Mesenchymal stem cell (in vitro differentiated cells and primary cell): ENCODE measurements at regions not wholly inside any gene's neighbourhood (a gene's known extent, or its start where the extent isn't known, plus 50 kb on each side); places are given as distances from the start of the nearest gene placed in this dataset.

Experiments used
- DNase-seq: peaks from one replicate; pipeline ENCODE4 v3.0.0-alpha.2; 2013
- H2AFZ ChIP-seq: one replicate; pipeline ENCODE4 v1.6.1; 2013; ENCODE audit warnings: low read depth, mild to moderate bottlenecking, control low read depth, inconsistent platforms, low read length, moderate library complexity
- H2AK5ac ChIP-seq: 2 replicates; pipeline ENCODE4 v1.6.1; 2013; ENCODE audit warnings: low read length, moderate library complexity, mild to moderate bottlenecking, inconsistent platforms; ENCODE audit not compliant: severe bottlenecking
- H2BK120ac ChIP-seq: one replicate; pipeline ENCODE4 v1.6.1; 2013; ENCODE audit warnings: low read depth, mild to moderate bottlenecking, inconsistent platforms, low read length, moderate library complexity
- H2BK12ac ChIP-seq, 2 experiments: one replicate each; pipeline ENCODE4 v1.6.1; 2013; ENCODE audit warnings: inconsistent platforms in 2 of 2, low read length in 2 of 2, mild to moderate bottlenecking in 2 of 2, moderate library complexity in 2 of 2, control low read depth in 1 of 2
- H2BK15ac ChIP-seq: one replicate; pipeline ENCODE4 v1.6.1; 2013; ENCODE audit warnings: mild to moderate bottlenecking, low read depth, inconsistent platforms; ENCODE audit not compliant: poor library complexity, severe bottlenecking
- H2BK5ac ChIP-seq: 2 replicates; pipeline ENCODE4 v1.6.1; 2013; ENCODE audit warnings: low read depth, mild to moderate bottlenecking, low read length, control low read depth, inconsistent platforms; ENCODE audit not compliant: poor library complexity, severe bottlenecking
- H3K14ac ChIP-seq, 2 experiments: one replicate each; pipeline ENCODE4 v1.6.1; 2013; ENCODE audit warnings: inconsistent platforms in 2 of 2, low read length in 2 of 2, control low read depth in 1 of 2, mild to moderate bottlenecking in 1 of 2, moderate library complexity in 1 of 2
- H3K18ac ChIP-seq, 2 experiments: one replicate each; pipeline ENCODE4 v1.6.1; 2013; ENCODE audit warnings: inconsistent platforms in 2 of 2, low read length in 2 of 2, control low read depth in 1 of 2, low read depth in 1 of 2, mild to moderate bottlenecking in 1 of 2
- H3K23ac ChIP-seq, 2 experiments: one replicate each; pipeline ENCODE4 v1.6.1; 2013; ENCODE audit warnings: inconsistent platforms in 2 of 2, low read length in 2 of 2, mild to moderate bottlenecking in 2 of 2, moderate library complexity in 2 of 2, control low read depth in 1 of 2
- H3K27ac ChIP-seq: 2 replicates; pipeline ENCODE4 v1.5.1; 2013; ENCODE audit warnings: mild to moderate bottlenecking, moderate library complexity, low read length, control low read depth, inconsistent platforms; ENCODE audit not compliant: poor library complexity, severe bottlenecking
- H3K27me3 ChIP-seq, 2 experiments: 2 replicates each; pipeline versions ENCODE4 v1.6.1 to v1.7.0; 2013; ENCODE audit warnings: low read length in 2 of 2, mild to moderate bottlenecking in 2 of 2, moderate library complexity in 2 of 2, control low read depth in 1 of 2, inconsistent platforms in 1 of 2; ENCODE audit not compliant: control insufficient read depth in 1 of 2, insufficient read depth in 1 of 2
- H3K36me3 ChIP-seq, 2 experiments: 2 replicates each; pipeline versions ENCODE4 v1.6.1 to v1.7.0; 2013; ENCODE audit warnings: low read length in 2 of 2, control low read depth in 1 of 2, inconsistent platforms in 1 of 2, low read depth in 1 of 2, mild to moderate bottlenecking in 1 of 2; ENCODE audit not compliant: insufficient read depth in 2 of 2, control insufficient read depth in 1 of 2
- H3K4ac ChIP-seq, 2 experiments: one replicate each; pipeline ENCODE4 v1.6.1; 2013; ENCODE audit warnings: inconsistent platforms in 2 of 2, low read length in 2 of 2, mild to moderate bottlenecking in 2 of 2, moderate library complexity in 2 of 2, control low read depth in 1 of 2, low read depth in 1 of 2
- H3K4me1 ChIP-seq: 2 replicates; pipeline ENCODE4 v1.6.1; 2013; ENCODE audit warnings: low read depth, low read length, control low read depth; ENCODE audit not compliant: control insufficient read depth, insufficient read depth
- H3K4me2 ChIP-seq: 2 replicates; pipeline ENCODE4 v1.6.1; 2013; ENCODE audit warnings: low read length, mild to moderate bottlenecking, inconsistent platforms; ENCODE audit not compliant: poor library complexity, severe bottlenecking
- H3K4me3 ChIP-seq, 2 experiments: 2 replicates each; pipeline versions ENCODE4 v1.5.1 to v1.7.0; 2013; ENCODE audit warnings: low read length in 2 of 2, mild to moderate bottlenecking in 2 of 2, control low read depth in 1 of 2, low read depth in 1 of 2; ENCODE audit not compliant: insufficient read depth in 1 of 2
- H3K79me1 ChIP-seq: replicated peaks from 2 replicates; pipeline ENCODE4 v1.6.1; 2013; ENCODE audit warnings: mild to moderate bottlenecking, control low read depth, low read length, inconsistent platforms; ENCODE audit not compliant: poor library complexity, severe bottlenecking
- H3K9ac ChIP-seq: 2 replicates; pipeline ENCODE4 v1.7.0; 2013; ENCODE audit warnings: mild to moderate bottlenecking, low read length, moderate library complexity
- H3K9me3 ChIP-seq: 2 replicates; pipeline ENCODE4 v1.7.0; 2013; ENCODE audit warnings: mild to moderate bottlenecking, low read length; ENCODE audit not compliant: control insufficient read depth
- H4K8ac ChIP-seq: one replicate; pipeline ENCODE4 v1.6.1; 2013; ENCODE audit warnings: inconsistent platforms, mild to moderate bottlenecking, low read length, moderate library complexity
- H4K91ac ChIP-seq: one replicate; pipeline ENCODE4 v1.6.1; 2013; ENCODE audit warnings: mild to moderate bottlenecking, low read length, inconsistent platforms
- WGBS: methylation state at CpG from one replicate; pipeline ENCODE4 v1.1.7; 2013; ENCODE audit warnings: mixed read lengths; 5-methylcytosine and 5-hydroxymethylcytosine counted together

GRCh38 chr5:57891443-57891842, 408.8 kb upstream of the ACTBL2 start:
- WGBS, result no CpG with 5 or more reads among the region's 1 CpG
- Histone ChIP-seq H2AK5ac (peak overlapping the region; percentile 43), H3K23ac (no peak overlapping the region), H3K9ac (no peak overlapping the region), H3K27ac (no peak overlapping the region), H2BK12ac (no peak overlapping the region), H3K79me1 (no peaks in the 10 kb centered on the region), H3K36me3 (no peaks in the 10 kb centered on the region), H2BK5ac (no peak overlapping the region), H4K8ac (no peak overlapping the region), H3K9me3 (no peaks in the 10 kb centered on the region), H3K4me1 (peaks cover 3% of the 10 kb centered on the region), H3K18ac (no peak overlapping the region), H2AFZ (no peak overlapping the region), H3K4me2 (no peak overlapping the region), H3K14ac (no peak overlapping the region), H4K91ac (no peak overlapping the region), H2BK15ac (no peak overlapping the region), H3K4ac (no peak overlapping the region), H3K27me3 (no peaks in the 10 kb centered on the region), H3K4me3 (no peak overlapping the region), H2BK120ac (no peak overlapping the region)
- DNase-seq, result no peak

GRCh38 chr5:57889558-57889957, 406.9 kb upstream of the ACTBL2 start:
- Histone ChIP-seq H4K8ac (no peak overlapping the region), H3K36me3 (no peaks in the 10 kb centered on the region), H3K18ac (peak overlapping the region in 1 of 2 experiments; percentile 14), H3K4me3 (no peak overlapping the region), H2BK12ac (no peak overlapping the region), H3K4me1 (peaks cover 3% of the 10 kb centered on the region), H2AFZ (no peak overlapping the region), H2BK5ac (peak overlapping the region; percentile 0), H3K27ac (peak overlapping the region; percentile 77), H3K23ac (no peak overlapping the region), H3K9me3 (no peaks in the 10 kb centered on the region), H3K4ac (no peak overlapping the region), H4K91ac (no peak overlapping the region), H3K14ac (no peak overlapping the region), H2BK120ac (no peak overlapping the region), H2AK5ac (no peak overlapping the region), H3K27me3 (no peaks in the 10 kb centered on the region), H2BK15ac (no peak overlapping the region), H3K79me1 (no peaks in the 10 kb centered on the region), H3K9ac (no peak overlapping the region), H3K4me2 (no peak overlapping the region)
- peak; percentile 67 for DNase-seq
- 7% methylated on average over 5 of the region's 5 CpGs for WGBS

GRCh38 chr5:57887851-57888621, 405.4 kb upstream of the ACTBL2 start:
- H3K18ac ChIP-seq, result no peak overlapping the region
- no peaks in the 10 kb centered on the region for H3K79me1 ChIP-seq
- DNase-seq, result peak; percentile 62
- H2AK5ac ChIP-seq, result peak overlapping the region; percentile 98
- H4K91ac ChIP-seq, result no peak overlapping the region
- no peak overlapping the region for H2BK12ac ChIP-seq
- H3K4me1 ChIP-seq, result peaks cover 3% of the 10 kb centered on the region
- H3K4me3 ChIP-seq, result no peak overlapping the region
- no peak overlapping the region for H3K14ac ChIP-seq
- H3K23ac ChIP-seq, result no peak overlapping the region
- H2BK15ac ChIP-seq, result no peak overlapping the region
- no peaks in the 10 kb centered on the region for H3K9me3 ChIP-seq
- no peaks in the 10 kb centered on the region for H3K27me3 ChIP-seq
- WGBS, result 55% methylated on average over 3 of the region's 6 CpGs
- H3K9ac ChIP-seq, result no peak overlapping the region
- no peaks in the 10 kb centered on the region for H3K36me3 ChIP-seq
- no peak overlapping the region for H3K4ac ChIP-seq
- peak overlapping the region; percentile 32 for H2BK5ac ChIP-seq
- H4K8ac ChIP-seq, result peak overlapping the region; percentile 24
- no peak overlapping the region for H2BK120ac ChIP-seq
- no peak overlapping the region for H3K4me2 ChIP-seq
- peak overlapping the region; percentile 70 for H3K27ac ChIP-seq
- H2AFZ ChIP-seq, result no peak overlapping the region

DNA sequence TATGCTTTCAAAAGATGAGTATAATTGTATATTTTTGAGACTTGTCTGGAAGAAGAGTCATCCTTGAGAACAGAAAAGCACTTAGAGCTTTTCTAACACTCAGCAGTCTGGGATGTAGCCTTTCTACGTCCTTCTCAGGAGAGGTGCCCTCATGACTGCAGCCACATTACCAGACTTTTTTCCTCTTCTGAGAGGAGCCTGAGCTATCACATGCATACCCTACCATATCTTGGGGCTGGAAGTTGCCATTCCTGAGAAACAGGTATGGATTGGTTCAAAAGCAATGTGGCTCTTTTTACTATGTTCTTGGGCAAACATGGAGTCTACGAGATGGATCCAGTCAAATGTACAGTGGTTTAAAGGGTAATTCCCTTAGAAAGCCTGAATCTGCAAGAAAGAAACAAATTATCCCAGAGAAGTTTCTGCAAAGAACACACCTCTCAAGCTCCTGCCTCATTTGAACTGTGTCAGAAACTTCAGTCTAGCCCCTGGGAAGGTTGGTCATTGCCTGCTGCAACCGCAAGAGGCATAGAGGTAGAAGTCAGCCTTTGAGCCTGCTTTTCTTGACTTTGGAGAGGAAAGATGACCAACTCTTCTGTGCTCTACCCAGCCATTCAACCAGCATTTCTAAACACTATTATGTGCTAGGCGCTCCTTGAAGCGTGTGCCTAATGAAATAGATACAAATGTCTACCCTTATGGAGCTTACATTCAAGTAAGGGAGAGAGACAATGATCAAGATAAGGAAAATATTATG, 401.9 kb upstream of the ACTBL2 start:
- no peaks in the 10 kb centered on the region for H3K27me3 ChIP-seq
- no peak overlapping the region for H2BK120ac ChIP-seq
- H3K23ac ChIP-seq, result no peak overlapping the region
- H3K9ac ChIP-seq, result no peak overlapping the region
- H3K14ac ChIP-seq, result no peak overlapping the region
- no peak overlapping the region for H2BK15ac ChIP-seq
- peaks cover 3% of the 10 kb centered on the region for H3K4me1 ChIP-seq
- no peaks in the 10 kb centered on the region for H3K36me3 ChIP-seq
- no peaks in the 10 kb centered on the region for H3K79me1 ChIP-seq
- H3K18ac ChIP-seq, result no peak overlapping the region
- H3K4me2 ChIP-seq, result no peak overlapping the region
- H3K27ac ChIP-seq, result no peak overlapping the region
- WGBS, result 85% methylated on average over 3 of the region's 5 CpGs
- no peak overlapping the region for H2AFZ ChIP-seq
- DNase-seq, result no peak
- no peaks in the 10 kb centered on the region for H3K9me3 ChIP-seq
- no peak overlapping the region for H2BK12ac ChIP-seq
- no peak overlapping the region for H4K8ac ChIP-seq
- H4K91ac ChIP-seq, result no peak overlapping the region
- H3K4ac ChIP-seq, result no peak overlapping the region
- no peak overlapping the region for H2AK5ac ChIP-seq
- H3K4me3 ChIP-seq, result no peak overlapping the region
- no peak overlapping the region for H2BK5ac ChIP-seq
